Mucosa of descending colon (tissue), 3 donors: ENCODE measurements at regions not wholly inside any gene's neighbourhood (a gene's known extent, or its start where the extent isn't known, plus 50 kb on each side); places are given as distances from the start of the nearest gene placed in this dataset.

Experiments used
- ATAC-seq: fragments of 200-7000 bp; cut with Tn5 transposase; one replicate; pipeline ENCODE4 v1.9.1; 2020; ENCODE audit warnings: mild to moderate bottlenecking, moderate library complexity
- DNase-seq, 3 donors: peaks; one replicate each; pipeline ENCODE4 v3.0.0-alpha.2; 2020
- H3K36me3 ChIP-seq: fragments of 200-600 bp; one replicate; pipeline ENCODE4 v1.8.0; 2021; ENCODE audit warnings: low read depth, mild to moderate bottlenecking
- H3K4me1 ChIP-seq: fragments of 200-600 bp; one replicate; pipeline ENCODE4 v1.8.0; 2021; ENCODE audit warnings: low read depth, mild to moderate bottlenecking
- H3K4me3 ChIP-seq: fragments of 200-600 bp; one replicate; pipeline ENCODE4 v1.8.0; 2021; ENCODE audit warnings: mild to moderate bottlenecking
- H3K9me3 ChIP-seq: fragments of 200-600 bp; one replicate; pipeline ENCODE4 v1.8.0; 2021; ENCODE audit warnings: mild to moderate bottlenecking
- intact Hi-C, 2 donors: fragments of 100-400 bp; cut with DNase I in 1 of 2; cut with micrococcal nuclease in 1 of 2; formaldehyde crosslinking; loops; one replicate each; pipeline versions ENCODE4 v1.11.0 to v1.11.1; 2022; cut with DNase I, micrococcal nuclease
- TF ChIP-seq, protein P1 (sequence below): fragments of 200-600 bp; IDR thresholded peaks from one replicate; pipeline ENCODE4 v1.8.0; 2022; ENCODE audit warnings: antibody characterized with exemption, mild to moderate bottlenecking
- donor health status: DM: no; HTN: no; CAD: no; lungs with moderate emphysema.
- donor health status: DM: no; HTN: no; CAD: no.
- donor health status: DM: no; HTN: yes; CAD: no.

GRCh38 chr2:136215449-136215848 is 97.5 kb upstream of the CXCR4 start:
- DNase-seq, result no peak
- intact Hi-C loops, result no loop called here

GRCh38 chr2:136214307-136215200 is 96.6 kb upstream of the CXCR4 start:
- ATAC-seq, result peak; percentile 20
- H3K4me3 ChIP-seq, result no peak overlapping the region
- intact Hi-C loops, result no loop called here
- no peaks in the 10 kb centered on the region for H3K4me1 ChIP-seq
- no peaks in the 10 kb centered on the region for H3K9me3 ChIP-seq
- no peaks in the 10 kb centered on the region for H3K36me3 ChIP-seq
- no peak for DNase-seq
- TF ChIP-seq, protein P1, sequence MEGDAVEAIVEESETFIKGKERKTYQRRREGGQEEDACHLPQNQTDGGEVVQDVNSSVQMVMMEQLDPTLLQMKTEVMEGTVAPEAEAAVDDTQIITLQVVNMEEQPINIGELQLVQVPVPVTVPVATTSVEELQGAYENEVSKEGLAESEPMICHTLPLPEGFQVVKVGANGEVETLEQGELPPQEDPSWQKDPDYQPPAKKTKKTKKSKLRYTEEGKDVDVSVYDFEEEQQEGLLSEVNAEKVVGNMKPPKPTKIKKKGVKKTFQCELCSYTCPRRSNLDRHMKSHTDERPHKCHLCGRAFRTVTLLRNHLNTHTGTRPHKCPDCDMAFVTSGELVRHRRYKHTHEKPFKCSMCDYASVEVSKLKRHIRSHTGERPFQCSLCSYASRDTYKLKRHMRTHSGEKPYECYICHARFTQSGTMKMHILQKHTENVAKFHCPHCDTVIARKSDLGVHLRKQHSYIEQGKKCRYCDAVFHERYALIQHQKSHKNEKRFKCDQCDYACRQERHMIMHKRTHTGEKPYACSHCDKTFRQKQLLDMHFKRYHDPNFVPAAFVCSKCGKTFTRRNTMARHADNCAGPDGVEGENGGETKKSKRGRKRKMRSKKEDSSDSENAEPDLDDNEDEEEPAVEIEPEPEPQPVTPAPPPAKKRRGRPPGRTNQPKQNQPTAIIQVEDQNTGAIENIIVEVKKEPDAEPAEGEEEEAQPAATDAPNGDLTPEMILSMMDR, result no peak

More at GRCh38 chr2:136215449-136215848, 97.5 kb upstream of the CXCR4 start:
- Histone ChIP-seq H3K9me3 (no peaks in the 10 kb centered on the region), H3K4me3 (no peak overlapping the region), H3K4me1 (no peaks in the 10 kb centered on the region), H3K36me3 (no peaks in the 10 kb centered on the region)
- TF ChIP-seq, protein P1, result no peak
- no peak for ATAC-seq

DNA sequence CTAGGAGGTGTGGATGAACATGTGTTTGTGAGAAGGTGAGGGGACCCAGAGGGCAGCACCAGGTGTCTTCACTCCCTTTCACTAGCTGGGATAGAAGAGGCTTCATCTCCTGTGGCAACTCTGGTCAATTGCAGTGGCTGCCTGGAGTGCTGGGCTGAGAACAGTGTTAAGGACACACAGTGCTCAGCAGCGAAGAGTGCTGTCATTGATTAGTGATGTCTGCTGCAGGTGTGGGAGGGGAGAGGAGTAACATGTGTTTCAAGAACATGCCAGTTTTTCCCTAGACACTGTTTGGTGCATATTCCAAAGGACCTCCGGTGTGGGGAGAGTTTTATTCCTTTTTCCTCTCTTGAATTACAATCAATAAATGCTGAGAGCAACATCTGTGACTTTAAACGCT is 95.9 kb upstream of the CXCR4 start:
- ATAC-seq, result no peak
- DNase-seq, result no peak
- intact Hi-C loops, result no loop called here
- H3K9me3 ChIP-seq, result no peaks in the 10 kb centered on the region
- H3K4me3 ChIP-seq, result no peak overlapping the region
- no peaks in the 10 kb centered on the region for H3K4me1 ChIP-seq
- TF ChIP-seq, protein P1, result no peak
- no peaks in the 10 kb centered on the region for H3K36me3 ChIP-seq

- no peak overlapping the region for H3K4me3 ChIP-seq
- no peaks in the 10 kb centered on the region for H3K36me3 ChIP-seq
- H3K4me1 ChIP-seq, result no peaks in the 10 kb centered on the region
- ATAC-seq, result peak; percentile 55
- TF ChIP-seq, protein P1, result no peak
- DNase-seq, result no peak
- no peaks in the 10 kb centered on the region for H3K9me3 ChIP-seq
- intact Hi-C loops, result no loop called here
These were observed 94.8 kb upstream of the CXCR4 start for GRCh38 chr2:136212426-136213378.

GRCh38 chr2:136211701-136212100 is 93.8 kb upstream of the CXCR4 start:
- no peaks in the 10 kb centered on the region for H3K4me1 ChIP-seq
- intact Hi-C loops, result no loop called here
- H3K36me3 ChIP-seq, result no peaks in the 10 kb centered on the region
- TF ChIP-seq, protein P1, result no peak
- DNase-seq (no peak), ATAC-seq (no peak)
- no peak overlapping the region for H3K4me3 ChIP-seq
- no peaks in the 10 kb centered on the region for H3K9me3 ChIP-seq
